COLO829 (cell line): ENCODE measurements at regions not wholly inside any gene's neighbourhood (a gene's known extent, or its start where the extent isn't known, plus 50 kb on each side); places are given as distances from the start of the nearest gene placed in this dataset.

ENCODE experiments used
- DNase-seq: peaks from one replicate; pipeline ENCODE4 v3.0.0; 2012; ENCODE audit warnings: low spot score

- DNase-seq, result no peak
Measured at GRCh38 chr11:30735946-30736345, 149.8 kb upstream of the MPPED2 start.

GRCh38 chr11:30733748-30734147 lies 147.6 kb upstream of the MPPED2 start:
- DNase-seq, result no peak

GRCh38 chr11:30730011-30730410 lies 143.9 kb upstream of the MPPED2 start:
- DNase-seq, result peak; percentile 23

- DNase-seq, result no peak
Measured at GRCh38 chr11:30729187-30729713, 143.1 kb upstream of the MPPED2 start.

- DNase-seq, result no peak
Measured at GRCh38 chr11:30725645-30726195, 139.6 kb upstream of the MPPED2 start.

GRCh38 chr11:30724274-30724673 lies 138.1 kb upstream of the MPPED2 start:
- DNase-seq, result no peak

- DNase-seq, result no peak
Measured at GRCh38 chr11:30719371-30719770, 133.2 kb upstream of the MPPED2 start.

GRCh38 chr11:30717641-30718040 lies 131.5 kb upstream of the MPPED2 start:
- no peak for DNase-seq

GRCh38 chr11:30717009-30717408 lies 130.9 kb upstream of the MPPED2 start:
- DNase-seq, result no peak

- DNase-seq, result no peak
Measured at GRCh38 chr11:30712749-30713148, 126.6 kb upstream of the MPPED2 start.

- DNase-seq, result peak; percentile 80
Measured at GRCh38 chr11:30710221-30710620, 124.1 kb upstream of the MPPED2 start.

GRCh38 chr11:30707110-30707509 lies 121.0 kb upstream of the MPPED2 start:
- DNase-seq, result no peak

- no peak for DNase-seq
Measured at GRCh38 chr11:30705913-30706675, 119.9 kb upstream of the MPPED2 start.

GRCh38 chr11:30698425-30698824 lies 112.3 kb upstream of the MPPED2 start:
- DNase-seq, result no peak

- no peak for DNase-seq
Measured at GRCh38 chr11:30697032-30697431, 110.9 kb upstream of the MPPED2 start.

GRCh38 chr11:30684772-30685171 lies 98.6 kb upstream of the MPPED2 start:
- DNase-seq, result no peak

GRCh38 chr11:30683176-30683575 lies 97.0 kb upstream of the MPPED2 start:
- DNase-seq, result no peak

- no peak for DNase-seq
Measured at GRCh38 chr11:30666817-30667216, 80.7 kb upstream of the MPPED2 start.

- DNase-seq, result no peak
Measured at GRCh38 chr11:30665067-30665466, 78.9 kb upstream of the MPPED2 start.

- no peak for DNase-seq
Measured at GRCh38 chr11:30653606-30654005, 67.5 kb upstream of the MPPED2 start.

- no peak for DNase-seq
Measured at GRCh38 chr11:30652801-30653200, 66.6 kb upstream of the MPPED2 start.

- DNase-seq, result no peak
Measured at GRCh38 chr11:30650266-30650665, 64.1 kb upstream of the MPPED2 start.
